IMR-90 (cell line): ENCODE measurements at regions not wholly inside any gene's neighbourhood (a gene's known extent, or its start where the extent isn't known, plus 50 kb on each side); places are given as distances from the start of the nearest gene placed in this dataset.

Experiments
- CEBPB ChIP-seq: IDR thresholded peaks from 2 replicates; pipeline ENCODE4 v1.6.1; 2012; ENCODE audit warnings: low read depth, low read length, improper control_type of control experiment
- CTCF ChIP-seq: conservative IDR thresholded peaks from 2 replicates; pipeline ENCODE4 v1.5.1; 2012; ENCODE audit warnings: mild to moderate bottlenecking, low read depth, low read length, improper control_type of control experiment
- POLR2A ChIP-seq: IDR thresholded peaks from 2 replicates; pipeline ENCODE4 v1.6.1; 2012; ENCODE audit warnings: mild to moderate bottlenecking, low read depth, low read length
- RCOR1 ChIP-seq: IDR thresholded peaks from 2 replicates; pipeline ENCODE4 v1.6.1; 2012; ENCODE audit warnings: mild to moderate bottlenecking, low read length, improper control_type of control experiment; ENCODE audit not compliant: insufficient replicate concordance

DNA sequence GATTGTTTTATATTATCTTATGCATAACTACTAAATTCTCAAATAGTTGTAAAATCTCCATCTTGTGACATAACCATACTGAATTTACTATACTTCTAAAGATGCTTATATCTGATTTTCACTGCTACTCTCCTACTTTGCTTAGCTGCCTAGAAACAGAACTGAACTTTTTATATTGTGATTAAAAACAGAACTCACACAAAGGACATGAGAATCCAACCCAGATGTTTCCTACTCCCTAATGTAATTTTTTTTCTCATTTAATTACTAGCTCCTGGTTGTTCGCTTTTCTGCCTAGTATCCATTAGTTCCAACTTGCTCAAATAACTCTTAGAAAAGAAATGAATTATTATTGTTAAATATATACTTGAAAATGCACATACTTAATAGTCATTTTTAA is 283.5 kb upstream of the ACTRT1 start:
- TF ChIP-seq RCOR1 (no peak), CTCF (no peak), POLR2A (no peak), CEBPB (no peak)
